NCI-H2227 (cell line): ENCODE measurements at regions not wholly inside any gene's neighbourhood (a gene's known extent, or its start where the extent isn't known, plus 50 kb on each side); places are given as distances from the start of the nearest gene placed in this dataset.

Source experiments
- DNase-seq: peaks from one replicate; lab custom pipeline; 2025; ENCODE audit not compliant: unreplicated experiment; lab: John Stamatoyannopoulos, UW

- no peak for DNase-seq
These were observed 402.3 kb upstream of the SLITRK6 start for GRCh38 chr13:86201477-86201876.

- DNase-seq: no peak
These were observed 394.1 kb upstream of the SLITRK6 start for GRCh38 chr13:86193281-86193680.

- DNase-seq: no peak
These were observed 389.0 kb upstream of the SLITRK6 start for GRCh38 chr13:86188170-86188569.

DNA sequence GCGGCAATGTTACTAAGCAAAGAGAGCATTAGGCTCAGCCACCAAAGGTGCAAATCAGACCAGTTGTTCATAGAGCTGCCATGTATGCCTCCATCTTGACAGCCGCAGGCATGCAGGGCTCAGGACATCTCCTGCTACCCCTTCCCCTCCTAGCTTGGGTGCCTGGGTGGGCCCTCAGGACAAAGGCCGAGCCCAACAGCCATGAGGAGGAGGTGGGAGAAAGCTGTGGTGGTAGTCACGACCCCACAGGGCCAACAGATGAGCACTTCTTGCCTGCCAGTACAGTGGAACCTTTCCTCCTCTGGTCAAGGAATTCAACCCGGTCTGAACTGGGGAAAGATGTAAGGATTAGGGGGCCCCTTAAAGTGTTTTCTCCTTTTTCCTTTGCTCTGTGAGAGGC lies 386.4 kb upstream of the SLITRK6 start:
- no peak for DNase-seq

DNA sequence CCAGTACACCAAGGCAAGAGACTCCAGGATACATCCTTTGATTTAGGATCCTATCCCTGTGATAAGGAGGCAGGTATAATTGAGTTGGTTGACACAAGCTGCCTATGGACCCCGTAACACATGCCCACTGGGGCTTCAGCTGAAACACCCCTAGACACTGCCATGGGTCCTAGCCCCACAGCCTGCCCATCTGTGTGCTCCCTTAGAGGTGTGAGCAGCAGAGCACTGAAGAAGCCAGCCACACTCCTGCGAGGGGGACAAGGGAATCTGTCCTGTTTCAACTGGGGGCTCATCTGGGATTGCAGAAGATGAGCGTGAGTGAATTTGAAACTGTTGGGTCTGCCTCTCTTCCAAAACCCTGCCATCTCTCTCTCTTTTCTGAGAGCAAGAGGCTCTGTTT lies 385.9 kb upstream of the SLITRK6 start:
- DNase-seq: no peak

DNA sequence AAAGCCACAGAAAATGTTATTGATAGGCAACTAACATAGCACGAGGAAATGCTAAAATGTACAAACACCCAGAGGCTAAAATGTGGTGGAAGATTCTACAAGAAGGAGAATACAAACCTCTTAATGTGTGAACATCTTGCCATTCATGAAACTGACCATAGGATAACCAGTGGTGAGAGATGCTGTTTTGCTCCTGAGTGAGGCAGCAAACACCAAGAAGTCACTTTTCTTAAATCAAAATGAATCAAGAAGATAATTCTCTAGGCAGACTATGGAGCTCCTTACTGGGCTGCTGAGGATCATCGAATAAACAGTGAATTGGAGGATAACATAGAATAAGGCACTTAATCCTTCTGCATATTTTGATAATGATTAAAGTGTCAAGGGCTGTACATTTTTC lies 375.4 kb upstream of the SLITRK6 start:
- DNase-seq: peak; percentile 5

DNA sequence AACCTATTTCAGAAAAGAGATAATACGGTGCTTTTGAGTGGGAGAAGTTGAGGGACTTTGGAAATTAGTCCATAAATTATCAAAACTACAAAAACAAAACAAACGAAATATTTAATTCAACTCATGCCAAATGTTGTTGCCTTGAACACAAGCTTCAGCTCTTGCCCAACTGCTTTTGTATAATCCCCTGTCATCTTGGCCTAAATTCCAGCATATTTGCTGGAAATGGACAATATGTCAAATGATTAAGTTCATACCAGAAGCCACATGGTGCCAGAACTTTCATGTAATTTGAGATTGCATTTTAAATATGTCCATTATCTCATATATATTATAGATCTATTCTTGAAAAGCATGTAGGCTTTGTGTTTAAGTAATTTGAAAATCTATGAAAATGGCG lies 373.7 kb upstream of the SLITRK6 start:
- no peak for DNase-seq

DNA sequence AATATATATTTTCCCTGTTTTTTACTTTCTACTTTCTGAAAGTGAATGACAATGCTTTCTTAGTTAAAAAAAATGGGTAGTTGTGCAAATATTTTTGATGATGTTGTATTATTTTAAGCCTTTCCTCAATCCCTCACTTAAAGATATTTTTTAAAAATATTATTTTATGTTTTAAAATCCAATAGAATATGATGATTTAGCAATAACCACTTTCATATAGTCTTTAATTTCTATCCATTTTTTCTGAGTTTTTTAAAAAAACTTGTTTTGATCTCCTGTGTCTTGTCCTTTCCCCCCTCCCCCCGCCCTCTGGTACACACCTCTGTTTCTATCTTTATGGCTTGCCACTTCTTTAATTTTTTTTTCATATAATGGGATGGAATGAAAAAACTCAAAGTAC lies 362.0 kb upstream of the SLITRK6 start:
- no peak for DNase-seq

DNA sequence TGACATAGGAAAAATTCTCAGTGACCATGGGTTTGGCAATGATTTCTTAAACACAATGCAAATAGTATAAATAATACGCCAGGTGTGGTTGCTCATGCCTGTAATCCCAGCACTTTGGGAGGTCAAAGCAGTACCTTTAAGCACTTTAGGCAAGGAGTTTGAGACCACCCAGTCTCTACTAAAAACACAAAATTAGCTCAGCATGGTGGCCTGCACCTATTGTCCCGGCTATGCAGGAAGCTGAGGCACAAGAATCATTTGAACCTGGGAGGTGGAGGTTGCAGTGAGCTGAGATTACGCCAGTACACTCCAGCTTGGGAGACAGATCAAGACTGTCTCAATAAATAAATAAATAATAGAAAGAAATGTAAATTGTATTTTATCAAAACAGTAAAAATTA lies 356.5 kb upstream of the SLITRK6 start:
- no peak for DNase-seq

- no peak for DNase-seq
These were observed 342.9 kb upstream of the SLITRK6 start for GRCh38 chr13:86142080-86142479.

DNA sequence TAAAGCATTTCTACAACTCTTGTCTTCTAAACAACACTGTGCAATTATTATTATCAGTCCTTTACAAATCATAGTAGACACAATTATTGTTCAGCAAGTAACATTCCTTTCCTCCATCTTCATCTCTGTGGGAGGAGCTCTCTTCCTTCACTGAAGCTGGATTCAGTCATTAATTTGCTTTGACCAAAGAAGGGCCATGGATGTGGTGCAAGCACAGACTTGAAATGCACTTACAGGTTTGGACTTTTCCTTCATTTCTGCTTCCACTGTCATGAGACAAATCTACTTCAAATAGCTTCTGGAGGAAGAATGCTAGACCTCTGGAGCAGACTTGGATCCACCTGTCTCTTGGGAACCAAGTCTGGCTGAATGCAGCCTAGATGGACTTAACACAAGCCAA lies 336.6 kb upstream of the SLITRK6 start:
- DNase-seq: no peak

- DNase-seq: no peak
These were observed 322.7 kb upstream of the SLITRK6 start for GRCh38 chr13:86121881-86122280.

DNA sequence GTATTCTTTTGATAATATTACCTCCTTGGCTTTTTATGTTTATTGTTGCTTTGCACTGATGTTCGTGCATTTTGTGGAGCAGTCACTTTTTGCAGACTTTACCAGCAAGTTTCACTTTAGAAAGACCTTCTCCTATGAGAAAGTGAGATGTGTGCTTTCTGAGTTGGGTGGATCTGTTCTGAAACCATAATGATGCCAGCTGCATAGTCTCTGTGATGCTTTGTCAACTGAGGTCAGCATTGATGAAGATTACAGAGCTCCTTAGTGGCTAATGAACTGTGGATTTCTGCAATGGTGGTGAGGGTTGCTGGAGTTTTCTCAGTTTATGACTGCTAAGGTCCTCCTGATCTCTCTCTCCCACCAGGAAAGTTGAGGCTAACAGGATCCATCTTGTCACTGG lies 309.9 kb upstream of the SLITRK6 start:
- no peak for DNase-seq

DNA sequence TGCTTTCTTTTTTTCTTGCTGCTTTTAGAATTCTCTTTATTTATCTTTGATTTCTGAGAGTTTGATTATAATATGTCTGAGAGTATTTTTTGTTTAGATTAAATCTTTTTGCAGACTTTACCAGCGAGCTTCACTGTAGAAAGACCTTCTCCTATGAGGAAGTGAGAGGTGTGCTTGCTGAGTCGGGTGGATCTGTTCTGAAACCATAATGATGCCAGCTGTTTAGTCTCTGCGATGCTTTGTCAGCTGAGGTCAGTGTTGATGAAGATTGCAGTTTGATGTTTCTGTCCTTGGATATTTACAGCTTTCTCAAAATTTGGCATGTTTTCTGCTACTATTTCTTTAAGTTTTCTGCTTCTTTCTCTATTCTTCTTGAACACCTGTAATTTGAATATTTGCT lies 309.1 kb upstream of the SLITRK6 start:
- DNase-seq: no peak

- DNase-seq: no peak
These were observed 299.3 kb upstream of the SLITRK6 start for GRCh38 chr13:86098511-86098910.

DNA sequence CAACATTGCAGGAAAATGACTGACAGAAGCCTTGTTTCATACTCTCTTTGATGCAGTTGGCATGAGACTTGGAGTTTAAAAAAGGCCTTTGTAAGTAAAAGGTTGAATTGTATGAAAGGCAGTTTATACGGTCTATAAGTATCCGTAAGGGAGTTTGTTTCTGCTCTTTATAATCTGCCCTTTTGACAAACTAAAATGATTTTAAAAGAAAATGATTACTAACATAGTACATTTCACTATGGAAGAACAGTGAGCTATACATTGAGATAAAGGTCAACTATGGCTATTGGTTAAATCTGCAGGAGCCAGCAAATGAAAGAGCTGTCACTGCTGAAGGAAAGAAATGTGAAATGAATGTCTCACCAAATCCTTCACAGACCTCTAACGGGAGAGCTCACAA lies 296.1 kb upstream of the SLITRK6 start:
- DNase-seq: no peak

DNA sequence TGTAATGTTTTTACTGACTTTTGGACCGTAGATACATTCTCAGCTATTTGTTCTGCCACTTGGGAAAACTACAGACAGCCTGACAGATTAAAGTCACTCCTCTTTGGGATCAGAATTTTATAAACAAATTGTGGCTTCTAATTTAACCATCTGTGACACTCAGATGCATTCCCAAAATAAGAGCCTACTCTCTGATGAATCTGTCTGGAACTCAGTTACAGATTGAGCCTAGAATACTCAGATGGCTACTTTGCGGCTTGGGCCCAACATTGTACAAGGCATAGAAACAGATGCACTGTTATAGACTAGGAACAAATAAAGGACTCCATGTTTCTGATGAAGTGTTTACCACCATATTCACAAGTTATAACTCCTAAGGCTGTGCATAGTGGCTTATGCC lies 291.0 kb upstream of the SLITRK6 start:
- no peak for DNase-seq

GRCh38 chr13:86087244-86087643 lies 288.0 kb upstream of the SLITRK6 start:
- DNase-seq: no peak

GRCh38 chr13:86085890-86086289 lies 286.7 kb upstream of the SLITRK6 start:
- DNase-seq: peak; percentile 1

DNA sequence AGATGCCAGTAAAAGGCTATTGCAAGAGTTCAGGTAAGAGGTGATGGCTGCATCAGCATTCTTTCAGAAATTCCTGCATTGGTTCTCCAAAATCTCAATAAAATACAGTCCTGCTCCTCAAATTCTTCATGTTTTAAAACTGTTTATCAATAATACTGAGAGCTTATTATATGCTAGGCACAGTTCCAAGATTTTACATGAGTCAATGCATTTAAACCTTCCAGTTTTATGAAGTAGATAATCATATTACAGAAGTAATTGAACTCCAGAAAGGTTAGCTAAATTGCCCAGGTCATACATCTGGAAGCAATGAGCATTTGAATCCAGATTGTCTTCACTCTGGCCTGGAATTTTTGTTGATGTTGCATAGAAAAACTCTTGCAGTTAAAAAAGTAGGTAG lies 282.9 kb upstream of the SLITRK6 start:
- no peak for DNase-seq

DNA sequence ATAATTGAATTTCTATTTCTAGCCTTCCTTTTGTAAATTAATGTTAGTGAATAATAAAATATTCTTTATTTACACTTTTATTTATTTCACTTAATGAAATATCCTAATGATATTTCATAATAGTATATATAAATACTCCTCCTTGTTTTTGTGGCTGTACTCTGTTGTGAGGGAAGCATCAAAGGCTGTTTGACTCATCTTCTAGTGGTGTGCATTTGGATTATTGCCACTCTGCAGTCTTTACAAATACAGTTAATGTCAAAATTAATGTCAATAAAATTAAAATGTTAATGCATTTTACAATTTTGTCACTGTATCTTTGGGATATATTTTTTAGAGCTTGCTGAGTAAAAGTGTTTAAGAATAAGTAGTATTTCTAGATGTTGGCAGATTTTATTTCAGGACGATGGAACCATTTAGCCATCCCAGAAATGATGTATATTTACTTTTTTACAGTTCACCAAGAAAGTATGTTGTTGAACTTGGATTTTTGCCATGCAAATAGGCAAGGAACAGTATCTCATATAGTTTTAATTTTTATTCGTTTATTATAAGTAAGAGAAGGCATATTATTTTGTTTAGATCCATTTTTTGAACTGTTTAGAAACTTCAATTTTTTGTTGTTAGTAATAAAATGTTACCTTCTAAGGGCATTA lies 281.2 kb upstream of the SLITRK6 start:
- no peak for DNase-seq

DNA sequence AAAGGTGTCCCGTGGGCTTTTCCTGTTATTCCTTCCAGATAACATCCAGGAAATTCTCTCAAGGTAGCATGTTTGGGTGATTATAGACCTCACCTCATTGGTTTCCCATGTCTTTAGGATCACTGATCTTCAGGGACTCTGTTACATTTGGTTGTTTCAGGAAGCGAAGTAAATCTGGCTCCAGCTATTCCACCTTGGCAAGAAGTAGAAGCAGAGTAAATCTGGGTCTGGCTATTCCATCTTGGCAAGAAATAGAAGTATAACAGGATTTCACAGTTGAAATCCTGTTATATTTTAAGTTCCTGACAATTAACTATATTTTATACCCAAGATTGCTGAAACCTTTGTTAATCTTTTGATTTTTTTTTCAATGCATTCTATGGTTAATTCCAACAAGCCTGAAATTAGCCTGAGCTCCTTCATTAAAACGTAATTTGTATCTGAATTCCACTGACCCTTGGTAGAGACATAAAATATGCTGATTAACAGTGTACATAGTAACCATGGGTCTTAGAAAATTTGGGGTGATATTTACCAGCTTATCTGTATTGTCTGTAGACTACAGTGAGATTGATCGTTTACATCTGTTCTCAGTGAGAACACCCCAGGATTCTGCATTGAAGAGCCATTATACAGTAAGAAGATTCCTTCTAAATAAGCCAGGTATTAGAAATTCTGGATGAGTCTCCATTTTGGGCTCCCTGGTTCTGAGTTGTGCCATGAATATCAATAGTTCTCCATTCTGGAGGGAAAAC lies 267.6 kb upstream of the SLITRK6 start:
- no peak for DNase-seq

DNA sequence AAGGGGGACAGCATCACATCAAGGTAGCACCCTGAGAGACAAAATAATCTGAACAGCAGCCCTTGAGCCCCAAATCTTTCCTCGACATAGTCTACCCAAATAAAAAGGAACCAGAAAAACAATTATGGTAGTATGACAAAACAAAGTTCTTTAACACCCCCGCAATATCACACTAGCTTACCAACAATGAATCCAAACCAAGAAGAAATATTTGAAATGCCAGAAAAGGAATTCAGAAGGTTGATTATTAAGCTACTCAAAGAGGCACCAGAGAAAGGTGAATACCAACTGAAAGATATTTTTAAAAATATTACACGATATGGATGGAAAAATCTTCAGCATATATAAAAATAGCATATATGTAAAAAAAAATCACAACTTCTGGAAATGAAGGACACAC lies 252.9 kb upstream of the SLITRK6 start:
- no peak for DNase-seq
